ENCODE measurements at regions not wholly inside any gene's neighbourhood (a gene's known extent, or its start where the extent isn't known, plus 50 kb on each side); places are given as distances from the start of the nearest gene placed in this dataset.
"Not testable (repeated sequence)": the region's sequence is repeated elsewhere in the genome, so short reads cannot be mapped to it uniquely, and the experiment has no call there.

DNA sequence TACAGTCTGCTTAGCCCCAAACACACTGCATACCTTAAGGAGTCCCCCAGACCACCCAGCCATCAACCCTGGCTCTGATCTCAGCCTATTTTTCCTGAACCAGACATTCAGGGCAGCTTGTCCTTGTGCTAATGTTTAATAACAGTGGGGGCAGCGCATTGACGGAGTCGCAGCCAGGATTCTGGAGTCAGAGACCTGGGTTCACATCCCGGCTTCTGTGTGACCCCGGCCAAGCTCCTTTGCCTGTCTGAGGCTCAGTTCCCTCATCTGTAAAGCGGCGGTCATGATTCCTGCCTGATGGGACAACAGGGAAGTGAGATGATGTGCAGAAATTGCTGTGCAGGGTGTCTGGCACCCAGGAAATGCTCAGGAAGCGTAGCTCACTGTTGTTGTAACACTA lies 63.1 kb downstream of the MATN1 start:
- no peak for ATAC-seq

DNA sequence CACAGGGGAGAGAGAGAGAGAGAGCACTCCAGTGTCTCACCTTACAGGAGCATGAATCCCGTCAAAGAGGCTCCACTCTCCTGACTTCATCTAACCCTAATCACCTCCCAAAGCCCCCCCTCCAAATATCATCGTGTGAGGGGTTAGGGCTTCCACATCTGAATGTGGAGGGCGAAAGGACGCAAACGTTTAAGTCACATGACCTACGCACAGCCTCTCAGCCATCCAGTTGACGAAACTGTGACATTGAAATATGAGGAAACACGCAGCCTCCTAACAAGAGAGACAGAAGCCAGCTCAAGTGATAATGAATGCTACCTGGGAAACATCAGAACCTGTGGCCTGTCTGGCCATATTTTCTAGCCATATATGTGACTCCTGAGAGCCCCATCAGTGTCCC lies 63.7 kb downstream of the MATN1 start:
- no peak for ATAC-seq

DNA sequence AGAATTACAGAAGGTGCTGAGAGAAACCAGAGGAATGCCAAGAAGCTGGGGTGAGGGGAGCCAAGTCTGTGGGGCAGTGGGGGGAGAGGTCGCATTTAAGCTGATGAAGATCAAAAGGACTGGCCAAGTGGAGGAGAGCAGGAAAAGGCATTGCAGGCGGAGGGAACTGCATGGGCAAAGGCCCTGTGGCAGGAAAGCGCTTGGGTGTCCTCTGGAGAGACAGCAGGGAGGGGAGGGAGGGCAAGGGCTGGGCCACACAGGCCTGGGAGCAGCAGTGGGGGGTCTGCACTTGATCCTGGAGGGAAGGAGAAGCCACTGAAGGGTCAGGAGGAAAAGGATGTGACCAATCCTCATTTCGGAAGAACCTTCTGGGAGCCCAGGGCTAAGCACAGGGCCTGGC lies 65.0 kb downstream of the MATN1 start:
- ATAC-seq = not testable (repeated sequence)

DNA sequence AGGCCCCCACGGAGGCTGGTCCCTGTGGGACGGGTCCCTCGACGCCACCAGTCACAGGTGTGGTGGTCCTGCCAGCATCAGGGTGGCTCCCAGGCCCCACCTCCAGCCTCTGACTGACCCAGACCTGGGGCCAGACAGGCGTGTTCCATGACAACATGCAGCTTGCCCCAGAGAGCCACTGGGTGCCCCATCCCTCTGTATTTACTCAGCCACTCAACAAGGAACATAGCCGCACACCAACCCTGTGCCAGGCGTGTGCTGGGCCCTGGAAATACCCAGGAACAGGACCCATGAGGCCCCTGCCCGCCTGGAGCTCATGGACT lies 65.4 kb downstream of the MATN1 start:
- no peak for ATAC-seq

DNA sequence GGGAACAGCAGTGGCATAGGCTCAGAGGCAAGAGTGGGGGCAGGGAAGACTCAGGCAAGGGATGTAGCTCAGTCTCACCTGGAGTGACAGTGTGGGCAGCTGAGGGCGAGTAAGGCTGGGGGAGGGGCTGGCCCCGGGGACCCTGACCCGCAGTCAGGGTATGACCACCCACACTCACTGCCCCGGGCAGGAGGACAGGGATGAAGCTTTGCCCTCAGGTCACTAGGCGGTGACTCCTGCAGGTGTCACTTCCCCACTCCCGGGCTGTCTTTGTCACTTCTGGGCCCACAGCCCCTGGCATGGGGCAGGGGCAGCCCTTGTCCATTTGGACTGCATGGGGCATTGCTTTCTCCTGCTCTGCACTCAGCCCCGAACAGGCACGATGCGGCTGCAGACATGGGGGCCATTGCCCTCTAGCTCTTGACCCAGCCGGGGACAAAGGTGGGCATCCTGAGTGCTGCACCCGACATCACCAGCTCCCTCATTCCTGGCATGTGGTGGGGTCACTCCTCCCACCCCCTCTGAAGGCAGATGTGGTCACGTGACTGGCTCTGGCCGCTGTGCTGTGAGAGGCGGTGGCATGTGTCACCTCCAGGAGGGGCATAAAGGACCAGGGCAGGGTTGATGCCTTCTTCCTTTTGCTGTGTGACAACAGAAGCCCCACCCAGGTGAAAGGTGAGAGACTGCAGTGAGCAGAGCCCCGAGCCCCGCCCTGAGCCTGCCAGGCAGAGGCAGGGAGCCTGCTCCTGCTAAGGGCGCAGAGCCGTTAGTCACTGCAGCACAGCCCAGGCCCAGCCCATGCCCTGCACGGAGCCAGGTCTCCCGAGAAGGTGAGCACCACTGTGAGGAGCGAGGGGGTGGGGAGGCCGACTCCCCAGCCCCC lies 66.0 kb downstream of the MATN1 start:
- no peak for ATAC-seq

DNA sequence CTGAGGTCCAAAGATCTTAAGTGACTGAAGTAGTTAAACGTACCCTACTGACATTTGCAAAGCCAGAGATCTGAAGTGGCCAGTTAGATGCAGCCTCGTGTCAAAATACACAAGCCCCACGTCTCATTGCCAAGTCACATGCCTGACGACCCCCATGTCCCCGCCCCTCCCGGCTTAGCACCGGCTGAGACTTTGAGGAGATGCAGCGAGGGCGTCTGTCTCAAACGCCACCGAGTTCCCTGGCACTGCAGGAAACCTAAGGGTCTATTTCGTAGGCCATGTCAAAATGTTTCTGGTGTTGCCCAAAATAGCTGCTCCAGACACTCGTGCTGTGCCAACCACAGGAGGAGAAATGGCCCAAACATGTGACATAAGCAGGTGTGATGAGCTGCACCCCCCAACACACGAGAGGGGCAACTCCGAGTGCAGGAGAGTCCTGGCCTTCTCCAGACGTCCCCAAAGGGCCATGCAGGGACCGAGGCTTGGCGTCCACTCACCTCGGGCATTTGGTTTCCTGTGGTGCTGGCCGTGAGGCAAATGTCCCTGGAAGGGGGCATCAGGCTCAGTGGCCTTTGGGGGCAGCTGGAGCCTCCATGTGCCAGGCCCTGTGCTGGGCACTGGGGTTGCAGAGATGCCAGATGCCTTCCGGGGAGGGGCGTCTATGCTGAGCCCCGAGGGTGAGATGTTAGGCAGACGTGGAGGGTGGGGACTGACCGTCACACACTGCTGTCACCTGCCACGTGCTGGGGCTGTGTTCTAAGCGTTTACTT lies 67.0 kb downstream of the MATN1 start:
- ATAC-seq = no peak

DNA sequence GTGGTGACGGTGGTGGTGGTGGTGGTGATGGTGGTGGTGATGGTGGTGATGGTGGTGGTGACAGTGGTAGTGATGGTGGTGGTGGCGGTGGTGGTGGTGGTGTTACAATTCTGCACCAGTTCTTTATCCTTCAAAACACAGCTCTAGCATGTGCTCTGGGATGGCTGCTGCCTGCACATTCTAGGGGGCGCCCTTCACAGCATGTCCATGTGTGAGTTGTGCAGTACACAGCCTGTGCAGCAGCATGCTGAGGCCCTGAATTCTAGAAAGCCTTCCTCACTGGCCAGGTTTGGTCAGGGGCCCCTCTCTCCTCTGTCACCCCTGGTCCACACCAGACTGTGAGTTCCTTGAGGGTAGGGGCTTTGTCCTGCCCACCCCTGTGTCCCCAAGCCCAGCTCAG lies 67.7 kb downstream of the MATN1 start:
- no peak for ATAC-seq

DNA sequence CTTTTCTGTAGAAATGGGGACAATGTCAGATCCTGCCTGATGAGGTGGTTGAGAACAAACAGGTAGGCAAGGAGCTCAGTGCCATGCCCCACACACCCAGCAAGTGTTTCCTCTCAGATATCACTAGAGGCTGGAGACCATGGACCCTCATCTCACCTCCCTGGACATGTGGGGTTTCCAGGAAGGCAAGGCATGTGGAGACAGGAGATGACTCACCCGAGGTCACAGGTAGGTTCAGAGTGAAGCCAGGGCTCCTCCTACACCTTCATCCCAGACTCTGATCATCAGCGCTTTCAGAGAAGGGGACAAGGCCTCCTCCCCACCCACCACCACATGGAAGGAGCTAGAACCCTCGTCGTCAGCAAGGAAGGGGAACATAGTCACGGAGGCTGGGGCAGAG lies 69.2 kb downstream of the MATN1 start:
- ATAC-seq = no peak

DNA sequence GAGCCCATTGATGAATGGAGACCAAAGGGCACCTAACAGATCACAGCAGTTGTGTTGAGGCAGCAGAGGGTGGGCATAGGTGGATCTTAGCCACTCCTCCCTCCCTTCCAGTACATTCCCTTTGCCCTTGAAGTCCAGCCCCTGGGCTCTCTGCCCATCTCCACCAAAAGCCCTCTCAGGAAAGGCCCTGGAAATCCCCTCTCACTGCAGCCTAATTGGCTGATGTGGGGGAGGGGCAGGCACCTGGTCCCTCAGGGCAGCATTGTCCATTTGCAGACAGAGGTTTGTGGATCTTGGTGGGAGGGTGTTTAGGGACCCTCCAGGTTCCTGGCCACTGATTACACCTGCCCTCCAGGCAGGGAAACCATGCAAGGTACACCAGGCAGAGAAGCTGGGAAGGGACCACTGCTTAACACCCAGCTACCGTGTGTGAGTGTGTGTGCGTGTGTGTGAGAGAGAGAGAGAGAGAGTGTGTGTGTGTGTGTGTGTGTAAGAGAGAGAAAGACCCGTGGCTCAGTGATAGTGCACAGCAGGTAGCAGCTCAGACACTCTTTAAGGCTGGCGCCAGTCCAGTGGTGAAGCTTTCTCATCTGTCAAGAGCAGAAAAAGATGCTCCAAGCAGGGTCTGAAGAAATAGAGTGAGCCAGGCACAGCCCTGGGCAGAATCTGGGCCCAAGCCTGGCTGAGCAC lies 71.1 kb downstream of the MATN1 start:
- no peak for ATAC-seq

DNA sequence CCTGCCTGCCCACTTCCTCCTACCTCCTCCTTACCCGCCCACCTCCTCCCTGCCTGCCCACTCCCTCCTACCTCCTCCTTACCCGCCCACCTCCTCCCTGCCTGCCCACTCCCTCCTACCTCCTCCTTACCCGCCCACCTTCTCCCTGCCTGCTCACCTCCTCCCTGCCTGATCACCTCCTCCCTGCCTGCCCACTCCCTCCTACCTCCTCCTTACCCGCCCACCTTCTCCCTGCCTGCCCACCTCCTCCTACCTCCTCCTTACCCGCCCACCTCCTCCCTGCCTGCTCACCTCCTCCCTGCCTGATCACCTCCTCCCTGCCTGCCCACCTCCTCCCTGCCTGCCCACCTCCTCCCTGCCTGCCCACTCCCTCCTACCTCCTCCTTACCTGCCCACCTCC lies 72.0 kb downstream of the MATN1 start:
- ATAC-seq = not testable (repeated sequence)

DNA sequence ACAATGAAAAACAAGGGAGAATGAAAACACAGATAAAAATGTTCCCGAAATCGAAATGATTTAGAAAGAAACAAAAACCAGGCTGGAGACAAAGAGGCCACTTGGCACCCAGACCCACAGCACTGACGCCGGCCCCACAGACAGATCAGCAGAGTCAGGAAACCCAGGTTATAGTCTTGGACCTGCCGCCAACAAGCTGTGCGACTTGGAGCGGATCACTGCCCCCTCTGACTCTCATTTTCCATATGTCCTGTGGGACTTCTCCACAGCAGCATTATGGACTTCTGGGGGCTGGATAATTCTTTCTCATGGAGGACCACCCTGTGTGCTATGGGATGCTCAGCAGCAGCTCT lies 72.4 kb downstream of the MATN1 start:
- no peak for ATAC-seq

DNA sequence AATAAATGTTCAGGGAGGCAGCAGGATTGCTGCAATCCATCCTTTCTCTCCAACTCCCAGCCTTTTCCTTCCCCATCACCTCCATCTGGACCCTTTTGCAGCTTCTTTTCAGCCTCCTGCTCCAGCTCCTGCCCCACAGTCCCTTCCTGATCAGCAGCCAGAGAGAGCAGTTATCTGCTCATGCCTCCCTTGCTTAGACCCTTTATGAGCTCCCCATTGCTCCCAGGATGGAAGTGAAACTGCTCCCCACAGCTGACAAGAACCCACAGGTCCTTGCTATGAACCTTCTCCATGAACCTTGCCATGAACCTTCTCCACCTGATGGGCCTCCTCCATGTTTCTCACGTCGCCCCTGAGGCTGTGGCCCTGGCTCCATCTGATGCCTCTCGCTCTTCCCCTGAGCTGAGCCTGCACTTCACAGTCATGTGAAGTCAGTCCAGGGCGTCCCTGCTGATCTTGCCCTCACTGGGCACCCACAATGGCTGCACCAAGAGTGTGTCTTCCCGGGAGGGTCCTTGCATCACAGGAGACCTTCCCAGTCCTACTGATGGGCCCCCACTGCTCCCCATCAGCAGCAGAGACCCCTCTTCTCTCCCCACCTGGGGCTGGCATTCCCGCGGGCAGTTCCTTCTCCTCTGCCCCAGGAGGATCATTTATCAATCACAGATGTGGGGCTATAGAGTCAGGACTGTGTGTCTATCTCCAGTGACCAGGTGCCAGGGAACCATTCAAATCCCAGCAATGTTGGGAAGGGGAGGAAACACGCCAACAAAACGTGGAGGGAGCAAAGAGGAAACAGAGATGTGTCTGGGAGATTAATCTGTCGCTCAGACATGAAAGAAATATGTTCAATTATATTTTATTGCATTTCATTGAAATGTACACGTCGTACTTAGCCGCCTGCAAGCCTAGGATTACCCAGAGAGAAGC lies 73.1 kb downstream of the MATN1 start:
- ATAC-seq = no peak

DNA sequence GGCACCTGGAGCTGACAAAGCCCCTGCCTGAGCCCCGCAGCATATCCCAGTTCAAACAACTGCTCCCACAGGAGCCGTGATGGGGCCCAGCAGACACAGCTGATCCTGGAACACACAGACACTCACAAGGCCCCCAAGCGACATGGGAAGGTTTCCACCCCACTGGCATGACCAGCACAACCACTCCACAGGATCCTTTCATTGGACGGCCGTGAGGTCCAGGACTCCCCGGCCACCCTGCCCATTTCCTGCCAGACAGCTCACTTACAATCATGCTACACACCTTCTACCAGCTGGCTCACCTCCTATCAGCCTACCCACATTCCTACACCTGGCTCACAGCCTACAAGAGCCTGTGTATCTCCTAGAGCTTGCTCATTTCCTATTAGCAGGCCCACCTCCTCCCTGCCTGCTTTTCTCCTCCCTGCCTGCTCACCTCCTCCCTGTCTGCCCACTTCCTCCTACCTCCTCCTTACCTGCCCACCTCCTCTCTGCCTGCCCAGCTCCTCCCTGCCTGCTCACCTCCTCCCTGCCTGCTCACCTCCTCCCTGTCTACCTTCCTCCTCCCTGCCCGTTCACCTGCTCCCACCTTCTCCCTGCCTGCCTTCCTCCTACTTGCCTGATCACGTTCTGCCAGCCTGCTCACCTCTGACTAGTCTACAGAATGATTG lies 73.9 kb downstream of the MATN1 start:
- ATAC-seq = no peak

DNA sequence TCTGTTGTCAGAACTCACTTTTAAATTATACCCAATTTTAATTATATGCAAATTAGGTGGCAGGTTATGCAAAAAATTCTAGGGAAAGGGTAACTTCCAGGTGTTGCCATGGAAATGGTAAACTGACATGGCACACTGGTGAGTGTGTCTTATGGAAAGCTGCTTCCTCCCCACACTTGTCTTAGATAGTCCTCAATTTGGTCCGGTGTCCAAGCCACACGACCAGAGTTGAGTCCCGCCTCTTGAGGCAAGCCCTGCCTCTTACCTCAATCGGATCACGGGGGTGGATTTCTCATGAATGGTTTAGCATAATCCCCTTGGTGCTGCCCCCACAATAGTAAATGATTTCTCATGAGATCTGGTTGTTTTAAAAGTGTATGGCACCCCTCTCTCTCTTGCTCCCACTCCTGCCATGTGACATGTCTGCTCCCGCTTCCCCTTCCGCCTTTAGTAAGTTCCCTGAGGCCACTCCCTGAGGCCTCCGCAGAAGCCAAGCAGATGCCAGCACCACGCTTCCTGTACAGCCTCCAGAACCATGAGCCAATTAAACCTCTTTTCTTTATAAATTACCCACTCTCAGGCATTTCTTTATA lies 74.9 kb downstream of the MATN1 start:
- no peak for ATAC-seq

DNA sequence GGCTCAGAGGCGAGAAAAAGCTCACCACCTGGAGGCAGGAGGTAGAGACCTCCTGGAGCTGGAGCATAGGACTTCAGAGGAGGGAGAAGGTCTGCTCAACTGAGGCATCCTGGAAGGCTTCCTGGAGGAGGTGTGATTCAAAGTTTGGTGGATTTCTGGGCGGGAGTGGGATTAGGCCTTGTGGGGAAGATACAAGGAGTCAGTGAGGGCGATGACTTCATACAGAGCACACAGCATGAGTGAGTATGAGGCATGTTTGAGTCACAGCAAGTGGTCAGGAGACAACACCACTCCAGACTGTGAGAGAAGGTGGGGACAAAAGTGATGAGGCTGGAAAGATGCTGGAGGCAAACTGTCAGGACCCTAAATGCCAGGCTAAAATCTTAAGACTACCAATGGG lies 77.6 kb downstream of the MATN1 start:
- ATAC-seq = no peak

DNA sequence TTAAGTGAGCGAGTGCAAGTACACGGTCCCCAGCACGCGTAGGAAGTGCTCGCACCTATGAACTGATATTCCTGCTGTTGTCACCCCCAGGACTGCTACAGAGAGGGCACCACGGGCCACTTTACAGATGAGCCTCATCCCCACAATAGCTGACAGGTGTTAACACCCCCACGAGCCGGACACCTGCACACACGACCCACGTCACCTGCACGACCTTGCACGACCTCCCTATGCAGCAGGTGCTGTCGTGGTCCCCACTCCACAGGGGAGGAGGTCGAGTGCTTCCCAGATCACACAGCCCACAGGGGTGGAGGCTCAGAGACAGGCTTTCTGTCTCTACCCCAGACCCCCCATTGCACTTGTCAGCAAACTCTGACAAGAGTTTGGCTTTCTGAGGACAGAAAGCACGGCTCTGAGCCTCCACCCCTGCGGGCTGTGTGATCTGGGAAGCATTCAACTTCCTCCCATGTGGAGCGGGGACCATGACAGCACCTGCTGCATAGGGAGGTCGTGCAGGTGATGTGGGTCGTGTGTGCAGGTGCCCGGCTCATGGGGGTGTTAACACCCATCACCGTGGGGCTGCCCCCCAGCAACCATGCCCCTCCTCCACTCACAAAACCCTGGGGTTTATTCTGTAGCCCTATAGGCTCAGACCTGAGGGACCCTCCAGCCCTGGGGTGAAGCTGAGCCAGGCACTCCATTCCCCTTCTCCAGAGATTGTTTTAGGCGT lies 80.8 kb downstream of the MATN1 start:
- no peak for ATAC-seq

DNA sequence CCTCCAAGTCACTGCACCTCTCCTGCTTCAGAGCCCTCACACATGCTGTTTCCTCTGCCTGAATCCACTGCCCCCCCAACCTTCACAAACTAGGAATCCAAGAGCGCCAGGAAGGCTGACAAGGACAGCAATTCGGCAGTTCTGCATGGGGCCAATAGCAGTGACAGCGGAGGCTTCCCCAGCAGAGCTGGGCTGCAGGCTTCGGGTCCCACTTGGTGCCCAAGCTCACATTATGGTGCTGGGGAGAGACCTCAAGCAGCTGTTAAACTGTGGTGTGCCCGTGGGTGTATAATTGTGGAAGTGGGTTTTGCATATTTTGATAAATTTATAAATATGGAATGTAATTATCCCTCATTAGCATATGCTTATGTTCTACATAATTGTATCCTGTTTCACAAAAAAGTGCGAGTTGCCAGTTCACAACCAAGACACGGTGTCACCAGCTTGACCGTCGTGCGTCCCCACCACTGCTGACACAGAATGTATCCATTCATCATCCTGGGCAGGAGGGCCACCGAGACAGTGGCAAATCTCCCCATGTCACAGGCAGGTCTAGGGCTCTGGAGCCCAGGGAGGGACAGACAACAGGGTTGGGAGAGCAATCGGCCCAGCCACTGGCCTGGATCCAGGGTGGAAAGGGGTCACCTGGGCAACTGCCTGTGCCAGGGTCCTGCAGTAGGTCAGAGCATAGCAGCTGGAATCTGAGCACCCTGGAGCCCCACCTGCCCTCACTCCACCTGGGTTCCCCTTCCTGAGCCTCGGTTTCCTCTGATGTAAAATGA lies 81.6 kb downstream of the MATN1 start:
- no peak for ATAC-seq

DNA sequence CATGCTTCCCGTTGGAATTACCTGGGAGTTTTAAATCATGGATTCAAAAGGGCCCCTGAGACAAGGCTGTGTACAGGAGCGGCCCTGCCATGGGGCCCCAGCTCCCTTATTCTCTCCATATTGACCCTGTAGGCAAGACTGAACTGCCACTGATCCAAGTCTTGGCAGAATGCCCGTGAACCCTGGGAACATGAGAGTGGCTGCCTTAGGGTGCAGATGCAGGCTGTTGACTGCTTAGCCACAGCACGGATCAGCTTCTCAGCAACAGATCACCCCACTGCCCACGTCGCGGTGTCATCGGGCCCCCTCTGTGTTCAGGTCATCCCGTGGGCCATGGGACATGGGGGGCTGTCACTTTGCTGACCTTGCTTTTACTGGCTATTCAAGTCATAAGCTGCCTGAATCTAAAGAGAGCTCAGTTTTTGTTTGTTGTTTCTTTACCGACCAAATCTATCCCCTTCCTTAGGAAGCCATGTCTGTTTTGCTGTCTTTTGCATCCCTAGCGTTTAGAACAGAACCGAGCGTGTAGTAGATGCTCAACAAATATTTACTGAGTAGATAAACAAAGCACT lies 83.4 kb downstream of the MATN1 start:
- ATAC-seq = no peak

DNA sequence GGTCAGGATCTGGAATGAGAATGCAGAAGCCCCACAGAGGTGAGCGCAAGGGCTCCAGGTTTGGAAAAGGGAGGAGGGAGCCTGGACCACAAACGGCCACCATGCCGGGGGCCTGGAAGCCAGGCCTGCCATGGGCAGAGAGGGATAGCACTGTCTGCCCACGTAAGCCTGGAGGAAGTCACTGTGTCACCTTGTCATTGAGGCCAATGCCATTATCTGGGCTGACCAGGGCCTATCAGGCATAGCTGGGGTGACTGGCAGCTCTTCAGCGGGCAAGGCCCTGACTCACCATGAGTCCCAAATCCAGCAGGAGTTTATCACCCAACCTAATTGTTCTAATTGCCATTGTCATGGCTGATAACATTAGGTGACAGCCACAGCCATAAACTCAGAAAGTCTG lies 84.6 kb downstream of the MATN1 start:
- ATAC-seq = no peak

DNA sequence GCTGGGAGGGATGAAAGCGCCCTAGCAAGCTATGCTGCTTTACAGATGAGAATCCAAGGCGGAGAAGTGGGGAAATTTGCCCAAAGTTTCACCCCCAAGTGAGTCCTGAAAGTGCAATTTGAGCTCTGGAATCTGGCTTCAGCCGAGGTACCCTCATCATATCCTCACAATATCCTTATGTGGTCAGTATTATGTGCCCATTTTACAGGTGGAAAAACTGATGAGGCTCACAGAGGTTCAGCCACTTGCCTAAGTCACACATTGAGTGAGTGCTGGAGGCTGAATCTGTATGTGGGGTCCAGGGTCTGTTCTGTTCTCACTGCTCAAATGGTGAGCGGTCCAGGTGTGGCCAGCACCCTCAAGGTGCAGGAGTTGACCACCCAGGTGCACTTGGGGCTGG lies 85.3 kb downstream of the MATN1 start:
- ATAC-seq = no peak

All from activated CD4-positive, CD25-positive, alpha-beta regulatory T cell treated with anti-CD3 and anti-CD28 coated beads, Interleukin-2, amount 50 U/mL, for 24 hours (primary cell).